ENCODE measurements at regions not wholly inside any gene's neighbourhood (a gene's known extent, or its start where the extent isn't known, plus 50 kb on each side); places are given as distances from the start of the nearest gene placed in this dataset.
A peak's percentile ranks its signal among the peaks of the same experiment; 100 is the strongest.
"Not testable (repeated sequence)": the region's sequence is repeated elsewhere in the genome, so short reads cannot be mapped to it uniquely, and the experiment has no call there.

GRCh38 chrY:7302306-7302705, 390.8 kb upstream of the AMELY start:
- DNase-seq = no peak

- DNase-seq = no peak
Observed at GRCh38 chrY:7299960-7300359, 388.4 kb upstream of the AMELY start.

DNA sequence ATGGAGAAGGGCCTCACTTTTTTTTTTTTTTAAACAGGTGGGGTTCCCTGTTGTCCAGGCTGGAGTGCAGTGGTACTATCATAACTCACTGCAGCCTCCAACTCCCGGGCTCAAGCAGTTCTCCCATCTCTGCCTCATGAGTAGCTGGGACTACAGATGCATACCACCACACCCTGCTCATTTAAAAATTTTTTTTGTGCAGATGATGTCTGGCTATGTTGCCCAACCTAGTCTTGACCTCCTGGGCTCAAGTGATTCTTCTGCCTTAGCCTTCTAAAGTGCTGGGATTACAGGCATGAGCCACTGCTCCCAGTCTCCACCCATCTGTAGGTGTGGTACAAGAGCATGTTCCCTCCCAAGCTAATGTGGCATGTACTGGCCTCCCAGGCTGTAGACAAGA, 380.6 kb upstream of the AMELY start:
- DNase-seq = no peak

DNA sequence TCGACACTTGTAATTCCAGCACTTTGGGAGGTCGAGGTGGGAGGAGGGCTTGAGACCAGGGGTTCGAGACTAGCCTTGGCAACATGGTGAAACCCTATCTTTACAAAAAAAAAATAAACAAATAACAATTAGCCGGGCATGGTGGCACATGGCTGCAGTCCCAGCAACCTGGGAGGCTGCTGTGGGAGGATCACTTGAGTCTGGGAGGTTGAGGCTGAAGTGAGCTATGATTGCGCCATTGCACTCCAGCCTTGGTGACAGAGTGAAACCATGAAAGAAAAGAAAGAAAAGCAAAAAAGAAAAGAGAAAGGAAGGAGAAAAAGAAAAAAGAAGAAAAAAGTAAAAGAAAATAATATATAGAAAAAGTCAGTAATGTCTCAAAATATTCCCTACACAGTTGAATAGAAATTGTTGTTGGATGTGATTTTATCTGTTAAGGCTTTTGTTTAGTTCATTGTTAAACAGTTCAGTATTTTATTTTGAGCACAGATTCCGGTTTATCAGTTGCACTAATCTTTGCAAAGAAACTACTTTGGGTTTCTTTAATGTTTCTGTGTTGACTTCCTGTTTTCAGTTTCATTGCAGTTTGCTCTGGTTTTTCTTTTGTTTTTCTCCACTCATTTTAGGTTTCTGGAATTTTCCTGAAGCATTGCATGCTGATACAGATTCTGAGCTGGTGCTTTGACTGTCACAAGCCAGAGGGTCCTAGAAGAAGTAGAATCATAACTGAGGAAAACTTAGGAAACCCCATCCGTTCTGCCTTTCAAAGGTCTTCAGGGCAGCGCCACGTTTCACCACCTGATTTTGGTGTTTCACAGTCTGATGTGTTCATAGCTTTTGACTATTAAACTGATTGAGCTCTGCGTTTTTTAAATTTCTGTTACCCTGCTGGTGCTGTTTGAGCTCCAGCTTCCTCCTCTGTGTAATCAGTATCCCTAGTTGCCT, 378.6 kb upstream of the AMELY start:
- DNase-seq = no peak

GRCh38 chrY:7288611-7289010, 377.1 kb upstream of the AMELY start:
- no peak for DNase-seq

DNA sequence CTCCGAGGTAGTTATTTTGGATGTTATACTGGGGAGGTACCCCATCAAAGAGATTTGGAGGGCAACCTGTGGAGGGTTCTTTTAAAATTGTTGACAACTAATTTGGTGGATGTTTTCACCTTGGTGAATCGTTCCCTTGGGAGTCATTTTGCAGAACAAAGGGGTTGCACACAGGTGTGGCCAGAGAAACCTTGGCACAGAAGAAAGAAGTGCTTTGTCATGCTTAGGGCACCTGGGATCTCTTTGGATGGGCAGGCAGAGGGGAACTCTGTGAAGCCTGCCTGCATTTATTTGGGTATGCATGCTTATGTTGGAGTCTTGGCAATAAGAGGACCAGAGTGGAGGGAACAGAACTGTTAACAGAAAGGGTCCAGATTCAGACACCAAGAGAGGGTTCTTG, 376.4 kb upstream of the AMELY start:
- not testable (repeated sequence) for DNase-seq

GRCh38 chrY:7285388-7285787, 373.8 kb upstream of the AMELY start:
- no peak for DNase-seq

DNA sequence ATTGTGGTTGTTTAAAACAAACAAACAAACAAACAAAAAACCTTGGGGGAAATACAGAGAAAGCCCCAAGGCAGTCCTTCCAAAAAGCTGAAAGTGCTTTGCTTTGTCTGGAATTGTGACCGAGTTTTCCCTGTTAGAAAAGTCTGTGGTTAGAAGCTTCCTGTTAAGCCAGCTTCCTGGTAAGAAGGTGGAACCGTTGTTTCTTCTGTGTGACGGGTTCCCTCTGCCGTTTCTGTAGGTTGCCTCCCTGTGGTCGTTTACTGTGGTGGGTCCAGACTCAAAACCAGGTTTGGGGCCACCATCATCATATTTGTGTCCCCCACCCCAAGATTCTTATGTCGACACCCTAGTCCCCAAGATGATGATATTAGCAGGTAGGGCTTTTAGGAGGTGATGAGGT, 371.4 kb upstream of the AMELY start:
- no peak for DNase-seq

GRCh38 chrY:7280151-7280740, 368.7 kb upstream of the AMELY start:
- DNase-seq = not testable (repeated sequence)

DNA sequence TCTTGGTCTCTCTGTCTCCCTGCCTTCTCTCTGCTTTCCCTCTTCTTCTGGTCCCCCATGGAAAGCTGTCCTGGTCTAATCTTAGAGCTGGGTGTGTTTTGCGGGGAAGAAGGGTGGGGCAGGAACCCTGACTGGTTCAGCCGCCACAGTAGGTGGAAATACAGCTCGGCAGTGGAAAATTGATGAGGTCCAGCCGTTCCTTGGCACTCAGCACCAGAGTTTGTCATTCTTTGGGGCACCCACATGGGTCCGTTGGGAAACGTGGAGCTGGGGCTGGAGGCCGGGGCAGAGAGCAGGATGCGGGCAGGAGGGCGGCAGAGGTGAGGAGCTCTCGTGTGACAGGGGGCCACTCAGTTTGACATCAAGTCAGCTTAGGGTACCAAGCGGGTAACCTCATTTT, 364.2 kb upstream of the AMELY start:
- no peak for DNase-seq

DNA sequence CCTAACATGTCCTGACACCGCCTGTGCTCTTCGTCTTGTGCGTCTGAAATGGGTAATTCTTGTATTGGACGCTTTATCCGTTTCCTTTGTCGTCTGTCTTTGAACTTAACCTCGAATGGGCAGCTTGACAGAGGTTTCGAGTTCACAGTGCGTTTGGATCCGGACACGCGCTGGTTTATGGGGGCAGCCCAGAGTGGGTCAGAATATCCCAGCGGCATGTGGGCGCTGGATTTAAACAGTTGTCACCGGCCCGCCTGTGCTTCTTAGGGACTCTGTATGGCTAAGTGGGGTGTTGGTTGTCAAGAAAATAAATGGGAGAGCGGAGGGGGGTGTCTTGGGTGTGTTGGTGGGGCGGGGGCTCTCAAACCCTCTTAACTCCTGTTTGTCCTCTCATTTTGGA, 363.5 kb upstream of the AMELY start:
- DNase-seq = no peak

DNA sequence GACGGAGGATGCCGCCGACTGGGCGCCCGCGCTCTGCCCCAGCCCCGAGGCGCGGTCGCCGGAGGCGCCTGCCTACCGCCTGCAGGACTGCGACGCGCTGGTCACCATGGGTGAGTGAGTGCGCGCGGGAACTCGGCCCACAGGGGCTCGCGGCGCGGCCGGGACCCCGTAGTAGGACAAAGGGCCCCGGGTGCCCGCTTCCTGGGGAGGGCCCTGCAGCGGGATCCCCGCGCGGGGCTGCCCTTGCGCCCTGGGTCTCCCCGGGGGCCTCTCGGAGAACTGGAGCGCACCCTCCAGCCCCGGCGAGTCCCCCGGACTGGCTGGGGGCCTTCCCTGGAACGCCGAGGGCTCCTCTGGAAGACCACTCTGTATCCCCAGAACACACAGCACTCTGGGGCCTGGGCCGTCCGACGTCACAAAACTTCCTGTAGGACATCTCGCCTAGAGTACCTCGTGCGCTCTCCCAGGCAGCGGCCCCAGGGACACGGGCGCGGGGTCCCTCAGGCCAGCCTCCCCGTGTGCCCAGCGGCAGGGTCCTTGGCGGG, 362.9 kb upstream of the AMELY start:
- no peak for DNase-seq

DNA sequence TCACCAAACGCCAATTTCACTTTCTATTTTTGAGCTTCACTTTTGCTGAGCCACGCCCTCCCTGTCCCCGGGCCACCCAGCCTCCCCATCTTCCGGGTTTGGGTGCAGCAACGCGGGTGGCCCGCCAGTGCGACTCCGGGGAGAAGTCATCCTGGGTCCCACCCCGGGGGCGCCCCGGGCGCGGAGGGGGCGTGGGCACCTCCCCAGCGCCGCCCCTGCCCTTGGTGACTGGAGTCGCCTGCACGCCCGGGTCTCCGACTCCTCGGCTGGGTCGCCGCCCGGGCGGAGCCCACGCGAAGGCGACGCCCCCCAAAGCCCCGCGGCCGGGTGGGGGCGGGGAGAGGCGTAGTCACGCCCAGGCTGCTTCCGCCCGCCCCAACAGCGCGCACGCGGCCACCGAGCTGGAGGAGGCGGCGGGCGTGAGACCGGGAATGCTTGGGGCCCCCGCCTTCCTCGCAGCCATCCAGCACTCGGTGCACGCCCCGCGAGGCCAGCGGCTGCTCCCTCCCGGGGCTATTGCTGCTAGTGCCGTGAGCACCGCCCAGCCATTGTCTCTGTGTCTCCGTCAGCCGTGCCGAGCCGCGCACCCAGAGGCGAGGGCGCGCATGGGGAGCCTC, 362.1 kb upstream of the AMELY start:
- DNase-seq = peak; percentile 90

GRCh38 chrY:7272556-7273195, 361.1 kb upstream of the AMELY start:
- DNase-seq = peak; percentile 49

DNA sequence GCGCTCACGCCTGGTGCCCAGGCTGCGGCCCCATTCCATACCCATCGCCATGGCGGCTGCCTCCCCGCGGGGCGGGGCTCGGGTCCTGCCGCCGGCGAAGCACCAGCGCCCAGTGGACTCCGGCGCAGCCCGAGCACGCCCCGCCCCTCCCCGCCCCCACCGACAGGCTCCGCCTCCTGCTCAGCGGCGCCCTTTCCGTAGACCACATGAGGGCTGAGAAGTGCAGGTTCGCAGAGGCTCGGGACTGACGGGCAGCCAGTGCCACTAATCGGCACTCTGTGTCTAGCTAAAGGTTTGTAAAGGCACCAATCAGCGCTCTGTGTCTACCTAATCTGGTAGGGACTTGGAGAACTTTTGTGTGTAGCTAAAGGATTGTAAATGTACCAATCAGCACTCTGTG, 352.2 kb upstream of the AMELY start:
- DNase-seq = no peak

- no peak for DNase-seq
Observed at GRCh38 chrY:7262531-7262930, 351.0 kb upstream of the AMELY start.

DNA sequence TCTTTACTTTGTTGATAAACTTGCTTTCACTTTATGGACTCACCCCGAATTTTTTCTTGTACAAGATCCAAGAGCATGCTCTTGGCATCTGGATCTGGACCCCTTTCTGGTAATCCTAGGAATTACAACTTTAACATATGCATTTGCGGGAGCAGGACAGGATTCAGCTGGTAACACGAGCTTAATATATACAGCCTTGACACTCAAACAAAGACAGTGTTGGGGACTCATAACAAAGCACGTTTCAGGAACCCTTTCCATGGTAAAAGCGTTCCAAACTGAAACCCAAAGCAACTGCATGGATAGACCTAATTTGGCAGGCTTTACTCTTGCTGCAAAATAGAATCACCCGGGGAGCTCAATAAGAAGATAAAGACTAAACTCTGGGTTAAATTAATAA, 349.7 kb upstream of the AMELY start:
- no peak for DNase-seq

- DNase-seq = peak; percentile 53
Observed at GRCh38 chrY:7240101-7240500, 328.5 kb upstream of the AMELY start.

DNA sequence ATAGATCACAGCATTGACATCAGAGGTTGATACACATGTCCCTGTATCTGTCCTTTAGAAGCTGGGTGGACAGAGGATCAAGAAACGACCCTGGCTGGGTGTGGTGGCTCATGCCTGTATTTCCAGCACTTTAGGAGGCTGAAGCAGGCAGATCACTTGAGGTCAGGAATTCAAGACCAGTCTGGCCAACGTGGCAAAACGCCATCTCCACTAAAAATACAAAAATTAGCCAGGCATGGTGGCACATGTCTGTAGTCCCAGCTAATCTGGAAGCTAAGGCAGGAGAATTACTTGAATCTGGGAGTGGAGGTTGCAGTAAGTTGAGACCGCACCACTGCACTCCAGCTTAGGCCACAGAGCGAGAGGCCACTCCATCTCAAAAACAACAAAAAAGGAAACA, 300.4 kb upstream of the AMELY start:
- no peak for DNase-seq

- DNase-seq = no peak
Observed at GRCh38 chrY:7204456-7204855, 292.9 kb upstream of the AMELY start.

DNA sequence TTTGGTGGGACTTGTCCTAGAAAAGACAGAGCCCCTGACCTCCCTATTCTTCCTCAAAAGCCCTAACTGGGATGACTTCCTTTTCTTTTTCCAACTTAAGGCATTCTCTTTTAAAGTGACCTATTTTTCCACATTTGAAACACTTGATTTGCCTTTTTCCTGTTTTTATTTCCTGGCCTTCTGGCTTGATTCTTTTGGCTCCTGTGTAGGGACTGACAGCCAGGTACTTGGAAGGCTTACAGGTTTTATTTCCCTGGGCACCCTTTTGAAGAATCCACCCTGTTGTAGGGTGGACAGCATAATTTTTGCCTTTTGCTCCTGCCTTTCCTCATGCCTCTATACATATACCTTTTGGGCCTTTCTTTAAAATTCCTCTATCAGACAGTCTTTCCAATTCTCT, 271.0 kb upstream of the AMELY start:
- no peak for DNase-seq

DNA sequence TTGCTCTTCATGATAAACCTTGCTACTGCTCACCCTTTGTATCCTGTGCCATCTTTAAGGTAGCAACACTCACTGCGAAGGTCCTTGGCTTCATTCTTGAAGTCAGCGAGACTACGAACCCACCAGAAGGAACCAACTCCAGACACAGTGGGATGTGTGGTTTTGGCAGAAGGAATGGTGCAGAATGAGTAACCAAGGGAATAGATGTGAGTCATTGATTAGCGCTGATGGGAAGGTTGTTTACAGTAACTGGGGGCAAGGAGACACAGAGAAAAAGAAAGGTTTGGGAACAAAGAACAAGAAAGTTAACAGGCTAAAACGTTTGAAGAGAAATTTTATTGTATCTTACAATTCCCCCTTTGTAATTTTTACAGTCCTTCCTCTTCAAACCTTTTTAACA, 266.1 kb upstream of the AMELY start:
- no peak for DNase-seq

GRCh38 chrY:7169475-7169874, 257.9 kb upstream of the AMELY start:
- DNase-seq = no peak
